SK-N-SH treated with all-trans-retinoic acid at 6 μM for 48 hours (cell line): ENCODE measurements at regions not wholly inside any gene's neighbourhood (a gene's known extent, or its start where the extent isn't known, plus 50 kb on each side); places are given as distances from the start of the nearest gene placed in this dataset.

Experiments used
- ARNTL ChIP-seq: fragments of 450-650 bp; formaldehyde crosslinking; IDR thresholded peaks from 2 replicates; pipeline ENCODE4 v1.5.0; 2020; ENCODE audit warnings: low read depth, mild to moderate bottlenecking, moderate library complexity, borderline replicate concordance
- CREB5 ChIP-seq: fragments of 250-450 bp; sonication (Bioruptor Pico); IDR thresholded peaks from 2 replicates; pipeline ENCODE4 v1.5.1; 2020; ENCODE audit warnings: low read depth, mild to moderate bottlenecking, moderate library complexity
- ESRRG ChIP-seq: fragments of 250-450 bp; sonication (Bioruptor Pico); IDR thresholded peaks from 2 replicates; pipeline ENCODE4 v1.6.1; 2021; ENCODE audit warnings: mild to moderate bottlenecking
- ISL1 ChIP-seq: fragments of 250-450 bp; sonication (Bioruptor Pico); IDR thresholded peaks from 2 replicates; pipeline ENCODE4 v2.1.2; 2022; ENCODE audit warnings: mild to moderate bottlenecking, moderate library complexity
- OSR1 ChIP-seq: fragments of 250-450 bp; sonication (Bioruptor Pico); IDR thresholded peaks from 2 replicates; pipeline ENCODE4 v1.8.0; 2022; ENCODE audit warnings: moderate library complexity, mild to moderate bottlenecking, inconsistent platforms
- PATZ1 ChIP-seq: fragments of 250-450 bp; sonication (Bioruptor Pico); IDR thresholded peaks from 2 replicates; pipeline ENCODE4 v1.8.0; 2020; ENCODE audit warnings: mild to moderate bottlenecking, moderate library complexity, borderline replicate concordance
- SNAI2 ChIP-seq: fragments of 250-450 bp; sonication (Bioruptor Pico); IDR thresholded peaks from 2 replicates; pipeline ENCODE4 v1.5.0; 2020; ENCODE audit warnings: mild to moderate bottlenecking, moderate library complexity
- ZFP3 ChIP-seq: fragments of 250-450 bp; sonication (Bioruptor Pico); IDR thresholded peaks from 2 replicates; pipeline ENCODE4 v1.5.0; 2020; ENCODE audit warnings: mild to moderate bottlenecking, moderate library complexity
- ZFP30 ChIP-seq: fragments of 450-650 bp; formaldehyde crosslinking; IDR thresholded peaks from 2 replicates; pipeline ENCODE4 v1.5.0; 2022; ENCODE audit warnings: mild to moderate bottlenecking, moderate library complexity
- ZNF70 ChIP-seq: fragments of 450-650 bp; formaldehyde crosslinking; IDR thresholded peaks from 2 replicates; pipeline ENCODE4 v1.5.0; 2020; ENCODE audit warnings: mild to moderate bottlenecking, moderate library complexity
- TF ChIP-seq, protein P1 (sequence below): fragments of 250-450 bp; sonication (Bioruptor Pico); IDR thresholded peaks from 2 replicates; pipeline ENCODE4 v1.5.0; 2020; ENCODE audit warnings: mild to moderate bottlenecking, moderate library complexity

DNA sequence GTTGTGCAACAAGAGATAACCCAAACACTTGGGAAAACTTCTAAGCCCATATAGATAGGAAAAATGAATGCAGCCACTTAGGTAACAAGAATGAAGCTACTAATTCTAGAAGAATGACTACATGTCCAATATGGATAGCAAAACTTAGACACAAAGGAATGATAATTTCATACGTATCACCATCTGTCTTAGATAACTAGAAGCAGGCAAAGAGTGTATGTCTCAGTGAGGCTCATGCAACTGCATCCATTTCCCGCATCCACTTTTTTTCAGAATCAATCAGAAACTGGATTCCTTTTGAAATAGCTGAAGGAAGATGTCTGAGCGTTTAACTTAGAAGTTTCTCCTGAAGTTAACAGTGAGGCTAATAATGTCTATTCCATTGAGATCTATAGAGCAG lies 408.7 kb upstream of the PITX2 start:
- no peak for TF ChIP-seq OSR1
- TF ChIP-seq CREB5 (CRISPR knock-in tag): no peak
- TF ChIP-seq ZFP3 (CRISPR knock-in tag): no peak
- TF ChIP-seq PATZ1: no peak
- TF ChIP-seq ESRRG (CRISPR knock-in tag): no peak
- no peak for TF ChIP-seq ZFP30 (CRISPR knock-in tag)
- no peak for TF ChIP-seq SNAI2 (CRISPR knock-in tag)
- TF ChIP-seq ZNF70 (CRISPR knock-in tag): no peak
- no peak for TF ChIP-seq ISL1
- TF ChIP-seq ARNTL: no peak
- TF ChIP-seq, protein P1, sequence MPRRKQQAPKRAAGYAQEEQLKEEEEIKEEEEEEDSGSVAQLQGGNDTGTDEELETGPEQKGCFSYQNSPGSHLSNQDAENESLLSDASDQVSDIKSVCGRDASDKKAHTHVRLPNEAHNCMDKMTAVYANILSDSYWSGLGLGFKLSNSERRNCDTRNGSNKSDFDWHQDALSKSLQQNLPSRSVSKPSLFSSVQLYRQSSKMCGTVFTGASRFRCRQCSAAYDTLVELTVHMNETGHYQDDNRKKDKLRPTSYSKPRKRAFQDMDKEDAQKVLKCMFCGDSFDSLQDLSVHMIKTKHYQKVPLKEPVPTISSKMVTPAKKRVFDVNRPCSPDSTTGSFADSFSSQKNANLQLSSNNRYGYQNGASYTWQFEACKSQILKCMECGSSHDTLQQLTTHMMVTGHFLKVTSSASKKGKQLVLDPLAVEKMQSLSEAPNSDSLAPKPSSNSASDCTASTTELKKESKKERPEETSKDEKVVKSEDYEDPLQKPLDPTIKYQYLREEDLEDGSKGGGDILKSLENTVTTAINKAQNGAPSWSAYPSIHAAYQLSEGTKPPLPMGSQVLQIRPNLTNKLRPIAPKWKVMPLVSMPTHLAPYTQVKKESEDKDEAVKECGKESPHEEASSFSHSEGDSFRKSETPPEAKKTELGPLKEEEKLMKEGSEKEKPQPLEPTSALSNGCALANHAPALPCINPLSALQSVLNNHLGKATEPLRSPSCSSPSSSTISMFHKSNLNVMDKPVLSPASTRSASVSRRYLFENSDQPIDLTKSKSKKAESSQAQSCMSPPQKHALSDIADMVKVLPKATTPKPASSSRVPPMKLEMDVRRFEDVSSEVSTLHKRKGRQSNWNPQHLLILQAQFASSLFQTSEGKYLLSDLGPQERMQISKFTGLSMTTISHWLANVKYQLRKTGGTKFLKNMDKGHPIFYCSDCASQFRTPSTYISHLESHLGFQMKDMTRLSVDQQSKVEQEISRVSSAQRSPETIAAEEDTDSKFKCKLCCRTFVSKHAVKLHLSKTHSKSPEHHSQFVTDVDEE (CRISPR knock-in tag): no peak
